Stimulated activated effector memory CD8-positive, alpha-beta T cell treated with anti-CD3 and anti-CD28 coated beads, Interleukin-12 subunit alpha, Interleukin-12 subunit beta, amount 100 ng/mL, for 72 hours (primary cell): ENCODE measurements at regions not wholly inside any gene's neighbourhood (a gene's known extent, or its start where the extent isn't known, plus 50 kb on each side); places are given as distances from the start of the nearest gene placed in this dataset.
"Not testable (repeated sequence)": the region's sequence is repeated elsewhere in the genome, so short reads cannot be mapped to it uniquely, and the experiment has no call there.

ENCODE experiments used
- ATAC-seq: fragments of 150-1000 bp; cut with Tn5 transposase; 2 replicates; pipeline ENCODE4 v1.10.0; 2021
- DNase-seq, 2 donors: peaks; one replicate each; pipeline ENCODE4 v3.0.0; 2021 to 2022; ENCODE audit warnings: low spot score in 2 of 2
- H3K27ac Mint-ChIP-seq: one replicate; pipeline ENCODE4 v1.8.0; 2022; ENCODE audit warnings: mild to moderate bottlenecking, mixed read lengths
- H3K36me3 Mint-ChIP-seq: one replicate; pipeline ENCODE4 v1.8.0; 2022; ENCODE audit warnings: mild to moderate bottlenecking, mixed read lengths
- H3K4me1 Mint-ChIP-seq: one replicate; pipeline ENCODE4 v1.8.0; 2022; ENCODE audit warnings: mixed read lengths
- H3K4me3 Mint-ChIP-seq: one replicate; pipeline ENCODE4 v1.8.0; 2022; ENCODE audit warnings: mild to moderate bottlenecking, mixed read lengths
- H3K9me3 Mint-ChIP-seq: one replicate; pipeline ENCODE4 v1.8.0; 2022; ENCODE audit warnings: mixed read lengths

- not testable (repeated sequence) for DNase-seq, H3K4me3 Mint-ChIP-seq, ATAC-seq, H3K4me1 Mint-ChIP-seq, H3K9me3 Mint-ChIP-seq, H3K36me3 Mint-ChIP-seq, H3K27ac Mint-ChIP-seq
These were observed 61.0 kb upstream of the PNPLA4 start for GRCh38 chrX:7988013-7988759.

- H3K9me3 Mint-ChIP-seq = no peaks in the 10 kb centered on the region
- no peak overlapping the region for H3K4me3 Mint-ChIP-seq
- H3K27ac Mint-ChIP-seq = no peak overlapping the region
- ATAC-seq (no peak), DNase-seq (no peak)
- no peaks in the 10 kb centered on the region for H3K4me1 Mint-ChIP-seq
- H3K36me3 Mint-ChIP-seq = no peaks in the 10 kb centered on the region
These were observed 60.2 kb upstream of the PNPLA4 start for GRCh38 chrX:7987160-7988012.

- ATAC-seq, H3K4me1 Mint-ChIP-seq, H3K36me3 Mint-ChIP-seq, H3K9me3 Mint-ChIP-seq, H3K27ac Mint-ChIP-seq, DNase-seq, H3K4me3 Mint-ChIP-seq: not testable (repeated sequence)
These were observed 59.5 kb upstream of the PNPLA4 start for GRCh38 chrX:7986738-7987137.

GRCh38 chrX:7985568-7985967 lies 58.4 kb upstream of the PNPLA4 start:
- no peaks in the 10 kb centered on the region for H3K36me3 Mint-ChIP-seq
- DNase-seq = no peak
- H3K4me3 Mint-ChIP-seq = no peak overlapping the region
- H3K27ac Mint-ChIP-seq = no peak overlapping the region
- ATAC-seq = no peak
- no peaks in the 10 kb centered on the region for H3K4me1 Mint-ChIP-seq
- H3K9me3 Mint-ChIP-seq = no peaks in the 10 kb centered on the region

GRCh38 chrX:7983581-7983980 lies 56.4 kb upstream of the PNPLA4 start:
- H3K9me3 Mint-ChIP-seq = no peaks in the 10 kb centered on the region
- no peak overlapping the region for H3K4me3 Mint-ChIP-seq
- no peaks in the 10 kb centered on the region for H3K4me1 Mint-ChIP-seq
- DNase-seq (no peak), ATAC-seq (no peak)
- H3K36me3 Mint-ChIP-seq = no peaks in the 10 kb centered on the region
- H3K27ac Mint-ChIP-seq = no peak overlapping the region
